IPS-18c (cell line): ENCODE measurements at regions not wholly inside any gene's neighbourhood (a gene's known extent, or its start where the extent isn't known, plus 50 kb on each side); places are given as distances from the start of the nearest gene placed in this dataset.

ENCODE experiments used
- H3K4me3 ChIP-seq: 2 replicates; pipeline ENCODE4 v1.7.0; 2013; ENCODE audit warnings: low read depth, mild to moderate bottlenecking, low read length, moderate library complexity; ENCODE audit not compliant: insufficient read depth
- H3K9me3 ChIP-seq: one replicate; pipeline ENCODE4 v1.6.1; 2013; ENCODE audit warnings: mild to moderate bottlenecking, low read length, moderate library complexity; ENCODE audit not compliant: control insufficient read depth, insufficient read depth

DNA sequence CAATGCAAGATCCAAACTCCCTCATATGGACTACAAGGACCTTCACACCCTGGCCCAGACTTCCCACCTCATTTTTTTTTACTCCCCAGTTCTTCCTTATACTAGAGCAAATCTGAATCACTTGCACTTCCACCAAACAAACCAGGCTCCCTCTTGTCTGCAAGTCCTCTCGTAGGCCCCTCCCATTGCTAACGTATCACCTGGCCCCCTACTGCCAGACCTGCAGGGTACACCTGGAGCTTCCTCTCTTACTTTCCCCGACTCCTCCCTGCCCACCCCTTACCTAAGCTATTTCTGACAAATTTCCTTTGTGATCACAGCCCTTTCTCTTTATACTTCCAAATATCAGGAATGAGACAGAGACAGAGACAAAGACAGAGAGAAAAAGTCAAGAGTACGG is 463.9 kb downstream of the GALC start:
- Histone ChIP-seq H3K9me3 (no peaks in the 10 kb centered on the region), H3K4me3 (no peak overlapping the region)

DNA sequence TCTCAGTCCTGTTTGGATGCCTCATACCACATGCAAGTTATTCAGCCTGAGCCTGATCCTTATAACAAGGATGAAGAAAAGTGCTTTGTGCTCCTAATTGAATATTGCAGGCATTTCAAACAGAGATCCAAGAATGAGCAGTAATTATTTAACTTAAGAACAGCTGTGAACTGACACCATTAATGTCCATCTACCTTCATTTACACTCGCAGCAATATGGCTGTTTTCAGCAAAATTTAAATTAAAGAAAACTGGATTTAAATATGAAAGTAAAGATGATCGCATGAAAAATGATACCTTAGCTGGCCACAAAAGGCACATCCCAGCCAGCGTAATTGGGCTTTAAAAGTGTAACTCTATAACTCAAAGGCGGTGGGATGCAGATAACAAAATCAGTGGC is 466.3 kb downstream of the GALC start:
- Histone ChIP-seq H3K9me3 (no peaks in the 10 kb centered on the region), H3K4me3 (no peak overlapping the region)

DNA sequence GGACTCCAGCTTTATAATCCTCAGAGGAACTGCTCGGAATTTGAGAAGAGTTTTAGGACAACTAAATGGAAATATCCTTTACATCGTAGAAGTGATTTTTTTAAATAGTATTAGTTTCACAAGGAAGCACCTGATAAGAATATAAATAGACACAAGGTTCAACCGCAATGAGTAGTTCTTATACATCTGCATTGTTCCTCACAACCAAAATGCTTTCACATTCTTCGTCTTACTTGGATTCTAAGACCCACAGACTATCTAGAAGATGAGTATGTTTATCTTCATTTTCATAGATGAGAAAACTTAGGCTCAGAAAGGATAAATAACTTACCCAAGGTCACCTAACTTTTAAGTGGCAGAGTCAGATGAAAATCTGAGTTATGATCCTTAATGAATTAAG is 469.0 kb downstream of the GALC start:
- H3K4me3 ChIP-seq: no peak overlapping the region

DNA sequence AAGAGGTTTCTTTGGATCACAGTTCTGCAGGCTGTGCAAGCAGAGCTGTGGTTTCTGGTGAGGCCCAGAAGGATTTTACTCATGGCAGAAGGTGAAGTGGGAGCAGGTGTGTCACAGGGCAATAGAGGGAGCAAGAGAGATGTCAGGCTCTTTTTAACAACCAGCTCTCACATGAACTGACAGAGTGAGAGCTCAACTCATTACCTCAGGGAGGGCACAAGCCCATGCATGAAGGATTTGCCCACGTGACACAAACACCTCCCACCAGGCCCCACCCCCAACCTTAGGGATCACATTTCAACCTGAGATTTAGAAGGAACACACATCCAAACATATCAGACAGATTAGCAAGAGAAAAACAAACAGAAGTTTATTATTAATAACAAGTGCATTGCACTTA is 470.4 kb downstream of the GALC start:
- Histone ChIP-seq H3K9me3 (no peaks in the 10 kb centered on the region), H3K4me3 (no peak overlapping the region)

More for the DNA sequence above, 469.0 kb downstream of the GALC start:
- no peaks in the 10 kb centered on the region for H3K9me3 ChIP-seq

DNA sequence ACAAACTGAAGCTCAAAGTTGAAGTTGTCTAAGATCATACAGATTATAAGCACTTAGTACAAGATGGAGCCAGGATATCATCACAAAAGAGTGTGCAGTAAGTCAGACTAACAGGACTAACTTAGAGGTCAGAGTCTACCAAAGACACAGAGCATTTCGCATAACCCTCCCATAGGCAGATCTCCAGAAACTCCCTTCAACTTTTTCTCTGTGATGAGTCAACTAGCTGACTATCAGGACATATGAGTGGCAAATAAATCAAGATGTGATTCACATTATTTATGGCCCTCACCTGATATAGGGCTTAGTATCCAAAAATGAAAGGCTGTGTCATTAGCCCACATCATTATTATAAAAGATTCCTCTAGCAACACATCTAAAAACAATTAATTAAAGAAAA is 484.6 kb downstream of the GALC start:
- Histone ChIP-seq H3K4me3 (no peak overlapping the region), H3K9me3 (no peaks in the 10 kb centered on the region)

DNA sequence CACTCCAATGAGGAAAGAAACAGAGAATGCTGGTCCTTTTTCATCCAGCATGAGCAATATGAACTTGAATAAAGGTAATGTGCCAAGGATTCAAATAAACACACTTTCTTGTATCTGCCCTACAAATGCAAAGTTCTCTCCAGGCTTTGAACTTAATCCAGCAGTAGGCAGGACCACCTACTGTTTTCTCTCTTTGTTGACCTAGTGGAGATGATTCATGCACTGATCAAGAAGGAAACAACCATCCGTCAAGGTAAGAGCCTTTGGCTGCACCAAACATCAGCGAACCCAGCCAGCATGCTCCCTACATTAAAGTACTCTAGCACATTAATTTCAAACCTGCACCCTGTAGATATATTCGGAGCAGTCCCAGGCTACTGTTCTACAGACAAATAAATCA is 489.3 kb downstream of the GALC start:
- no peak overlapping the region for H3K4me3 ChIP-seq
- no peaks in the 10 kb centered on the region for H3K9me3 ChIP-seq

DNA sequence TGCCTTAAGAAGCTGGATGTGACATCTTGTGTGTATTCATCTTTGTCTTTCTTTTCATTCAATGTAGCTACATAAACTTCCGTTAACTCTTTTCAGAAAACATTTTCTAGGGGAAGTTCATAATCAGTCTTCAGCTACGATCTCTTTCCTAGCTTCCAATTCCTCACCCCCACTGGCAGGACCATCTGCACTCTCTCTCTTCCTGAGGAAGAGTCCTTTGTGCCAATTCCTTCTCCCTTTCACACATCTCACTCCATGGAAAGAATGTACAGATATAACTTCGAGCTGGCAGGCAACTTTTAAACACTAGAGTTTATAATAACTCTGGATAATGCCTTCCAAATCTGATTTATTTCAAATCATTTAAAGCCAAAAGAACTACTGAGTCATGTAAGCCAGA is 495.7 kb downstream of the GALC start:
- Histone ChIP-seq H3K9me3 (no peaks in the 10 kb centered on the region), H3K4me3 (no peak overlapping the region)

DNA sequence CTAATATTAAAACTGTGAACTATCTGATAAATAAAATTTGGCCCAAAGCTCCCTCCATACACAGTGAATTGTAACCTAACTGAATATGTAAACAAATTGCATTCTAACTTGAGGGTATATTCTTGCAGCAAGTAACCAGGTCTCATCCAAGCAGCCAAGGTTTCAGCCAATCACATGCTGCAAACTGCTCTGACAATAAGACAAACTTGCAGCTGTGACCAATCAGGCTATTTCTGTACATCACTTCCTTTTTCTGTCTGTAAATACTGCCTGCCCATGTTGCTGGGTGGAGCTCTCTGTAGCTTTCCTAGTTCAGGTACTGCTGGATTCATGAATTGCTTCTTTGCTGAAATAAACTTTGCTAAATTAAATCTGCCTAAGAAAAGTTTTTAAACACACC is 499.0 kb downstream of the GALC start:
- Histone ChIP-seq H3K9me3 (no peaks in the 10 kb centered on the region), H3K4me3 (no peak overlapping the region)

DNA sequence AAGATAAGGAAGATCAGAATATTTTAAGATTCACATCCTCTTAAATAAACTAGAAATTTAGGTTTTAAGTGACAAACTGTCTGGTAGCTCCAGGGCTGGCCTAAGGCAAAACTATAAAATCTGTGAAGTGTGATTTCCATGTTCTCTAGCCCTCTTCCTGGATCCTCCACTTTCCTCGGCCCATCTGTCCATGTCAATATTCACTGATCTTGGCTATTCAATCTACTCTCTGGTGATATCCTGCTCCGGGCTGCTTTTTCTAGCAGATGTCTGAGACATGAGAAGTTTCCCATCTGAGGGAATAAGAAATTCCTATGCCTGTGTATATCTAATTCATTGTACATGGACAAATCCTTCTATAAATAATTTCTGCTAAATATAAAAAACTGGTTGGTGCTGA is 500.4 kb downstream of the GALC start:
- Histone ChIP-seq H3K9me3 (no peaks in the 10 kb centered on the region), H3K4me3 (no peak overlapping the region)

DNA sequence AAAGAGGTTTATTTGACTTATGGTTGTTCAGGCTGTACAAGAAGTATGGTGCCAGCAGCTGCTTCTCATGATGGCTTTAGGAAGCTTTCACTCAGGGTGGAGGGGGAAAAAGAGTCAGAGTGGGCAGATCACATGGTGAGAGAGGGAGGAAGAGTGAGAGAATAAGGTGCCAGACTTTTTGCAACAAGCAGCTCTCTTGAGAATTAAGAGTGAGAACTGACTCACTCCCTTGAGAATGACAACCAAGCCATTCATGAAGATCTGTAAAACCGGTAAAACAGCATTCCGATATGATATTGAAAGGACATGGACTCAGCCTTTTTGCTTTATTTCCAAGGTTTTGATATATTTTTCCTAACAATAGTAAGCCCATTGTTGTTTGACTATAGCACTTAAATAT is 501.2 kb downstream of the GALC start:
- H3K4me3 ChIP-seq: no peak overlapping the region
- H3K9me3 ChIP-seq: no peaks in the 10 kb centered on the region

DNA sequence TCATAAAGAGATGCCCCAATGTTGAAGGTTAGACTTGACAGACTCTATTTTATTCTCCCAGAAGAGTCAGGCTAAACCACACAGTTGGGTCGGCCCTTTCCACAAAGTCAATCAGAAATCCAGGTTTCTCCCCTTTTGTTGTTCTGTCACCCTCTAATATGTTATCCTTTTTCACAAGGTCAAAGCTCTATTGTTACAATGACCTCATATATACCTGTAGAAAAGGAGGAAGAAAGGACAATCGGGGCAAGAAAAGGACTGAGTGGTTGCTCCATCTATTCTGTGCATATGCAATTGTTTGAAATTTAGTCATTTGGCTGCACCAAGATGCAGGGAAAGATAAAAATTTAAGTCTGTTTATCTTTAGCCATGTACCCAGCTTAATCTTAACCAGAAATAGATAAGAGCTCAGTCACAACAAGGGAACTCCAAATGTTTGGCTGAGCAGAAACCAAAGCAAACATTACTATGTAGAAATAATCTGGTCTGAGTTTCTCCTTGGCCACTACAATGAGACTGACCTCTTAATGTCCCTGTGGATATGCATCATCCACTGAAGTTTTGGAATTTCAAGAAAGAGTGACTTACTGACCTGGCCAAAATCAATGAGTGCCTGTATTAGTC is 503.7 kb downstream of the GALC start:
- no peaks in the 10 kb centered on the region for H3K9me3 ChIP-seq
- H3K4me3 ChIP-seq: no peak overlapping the region

DNA sequence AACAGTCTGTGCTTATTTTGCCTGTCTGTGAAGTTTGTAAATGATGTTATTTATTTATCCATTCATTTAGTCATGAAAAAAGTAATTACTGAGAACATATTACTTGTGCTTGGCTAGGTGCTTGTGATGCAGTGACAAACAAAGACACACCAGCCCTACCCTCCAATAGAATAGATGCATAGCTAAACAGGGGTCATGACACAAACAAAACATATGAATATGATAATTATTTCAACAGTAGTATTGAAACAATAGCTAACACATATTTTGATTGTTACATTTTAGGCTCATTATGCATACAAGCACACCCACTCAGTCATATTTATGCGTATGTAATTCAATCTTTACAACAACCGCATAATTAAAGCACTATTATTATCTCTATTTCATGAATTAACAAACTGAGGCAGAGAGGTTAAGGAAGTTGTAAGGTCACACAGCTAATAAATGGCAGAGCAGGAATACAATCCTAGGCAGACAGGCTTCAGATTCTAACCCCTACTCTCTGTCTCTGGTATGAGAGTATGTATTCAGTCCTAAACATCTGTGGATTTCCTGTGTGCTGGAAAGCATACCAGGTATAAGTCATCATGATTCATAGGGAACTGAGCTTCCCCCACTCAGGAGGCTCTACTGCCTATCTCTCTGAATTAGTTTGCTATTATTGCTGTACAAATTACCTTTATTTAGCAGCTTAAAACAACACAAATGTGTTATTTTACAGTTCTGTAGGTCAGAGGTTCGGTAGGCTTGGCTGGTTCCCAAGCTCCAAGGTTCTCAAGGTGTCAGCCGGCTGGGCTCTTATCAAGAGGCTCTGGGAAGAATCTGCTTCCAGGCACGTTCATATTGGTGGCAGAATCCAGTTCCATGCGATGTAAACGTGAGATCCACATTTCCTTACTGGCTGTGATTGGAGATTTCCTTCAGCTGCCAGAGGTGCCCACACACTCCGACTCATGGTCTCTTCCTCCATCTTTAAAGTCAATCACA is 509.4 kb downstream of the GALC start:
- H3K4me3 ChIP-seq: no peak overlapping the region
- no peaks in the 10 kb centered on the region for H3K9me3 ChIP-seq

DNA sequence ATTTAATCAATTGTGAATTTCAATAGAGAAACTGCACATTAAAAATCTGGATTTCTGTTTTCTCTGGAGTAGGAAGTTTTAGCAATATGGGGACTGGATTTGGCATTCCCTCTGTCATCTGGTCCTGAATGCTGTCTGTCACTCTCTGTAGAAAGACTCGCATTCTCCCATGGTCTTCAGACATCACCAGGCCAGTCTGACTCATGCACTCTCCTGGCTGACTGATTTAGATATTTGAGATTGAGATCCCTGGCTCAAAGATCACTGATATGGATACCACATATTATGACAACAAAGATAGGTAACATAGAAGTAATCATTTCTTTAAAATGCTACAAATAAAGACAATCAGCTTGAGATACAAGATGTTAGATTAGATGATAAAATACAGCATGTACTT is 524.5 kb downstream of the GALC start:
- Histone ChIP-seq H3K9me3 (no peaks in the 10 kb centered on the region), H3K4me3 (no peak overlapping the region)

DNA sequence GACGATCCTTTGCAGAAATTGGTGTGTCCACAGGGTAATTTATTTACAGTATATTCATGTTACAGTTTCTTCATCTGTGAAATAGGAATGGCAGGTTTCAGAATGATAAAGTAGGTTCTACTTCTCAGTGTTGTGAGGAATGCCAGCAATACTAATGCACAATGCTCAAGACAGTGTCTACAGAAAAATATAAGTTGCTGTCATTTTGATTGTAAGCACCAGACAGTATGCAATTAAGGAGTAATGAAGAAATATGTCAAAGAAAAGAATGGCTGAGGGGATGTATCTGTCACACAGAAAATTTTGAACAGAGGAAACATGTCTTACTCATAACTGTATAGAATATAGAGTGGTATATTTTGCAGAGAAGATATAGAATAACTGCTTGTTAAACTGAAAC is 525.4 kb downstream of the GALC start:
- H3K4me3 ChIP-seq: no peak overlapping the region
- no peaks in the 10 kb centered on the region for H3K9me3 ChIP-seq

DNA sequence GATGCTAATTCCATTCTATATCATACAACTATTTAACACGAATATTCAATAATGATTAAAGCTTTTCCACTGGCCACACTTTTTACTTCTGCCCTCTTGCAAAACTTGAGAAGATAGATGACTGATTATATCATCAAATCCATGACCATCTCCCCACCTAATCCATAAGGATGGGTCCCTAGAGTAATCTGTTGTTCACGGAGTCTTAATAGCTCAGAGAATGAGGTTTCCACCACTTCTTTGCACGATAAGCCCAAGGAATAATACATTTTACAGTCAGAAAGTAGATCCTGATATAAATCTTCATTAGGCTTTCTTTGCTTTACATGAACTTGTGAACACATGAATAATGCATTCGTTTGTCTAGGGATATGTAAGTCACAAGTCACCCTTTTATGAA is 527.2 kb downstream of the GALC start:
- Histone ChIP-seq H3K9me3 (no peaks in the 10 kb centered on the region), H3K4me3 (no peak overlapping the region)

DNA sequence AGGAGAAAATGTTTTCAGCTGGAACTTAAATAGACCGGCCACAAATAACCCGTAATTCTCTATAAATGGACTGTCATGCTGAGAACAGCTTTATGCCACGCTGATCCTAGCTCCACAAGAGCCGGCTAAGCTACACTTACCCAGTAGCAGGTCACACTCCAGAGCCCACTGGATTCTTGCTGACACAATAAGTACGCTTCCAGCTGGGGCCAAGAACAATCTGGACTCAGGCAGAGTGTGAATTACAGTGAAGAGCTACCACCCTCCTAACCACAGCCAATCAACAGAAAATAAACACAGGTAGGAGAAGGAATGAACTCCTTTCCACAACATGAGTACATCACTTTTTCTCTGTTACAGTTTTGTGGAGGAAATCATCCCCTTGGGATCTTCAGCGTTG is 531.3 kb downstream of the GALC start:
- Histone ChIP-seq H3K4me3 (no peak overlapping the region), H3K9me3 (no peaks in the 10 kb centered on the region)

DNA sequence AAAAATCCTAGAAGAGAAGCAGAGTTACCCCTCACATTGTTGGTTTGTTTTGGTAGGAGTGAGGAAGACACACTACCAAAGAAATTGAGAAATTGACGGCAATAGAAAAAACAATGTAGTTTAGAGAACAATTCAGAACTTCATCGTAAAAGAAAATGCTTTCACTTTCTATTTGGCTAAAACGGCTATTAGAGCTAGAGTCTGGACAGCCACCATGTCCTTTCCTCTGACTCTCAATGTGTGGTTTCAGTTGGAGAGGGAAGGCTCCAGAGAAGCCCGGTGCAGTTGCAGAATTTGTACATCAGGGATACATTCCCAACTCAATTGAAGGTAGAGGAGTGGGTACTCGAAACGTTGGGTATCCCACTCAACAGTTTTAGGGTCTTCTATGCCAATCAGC is 535.3 kb downstream of the GALC start:
- Histone ChIP-seq H3K4me3 (no peak overlapping the region), H3K9me3 (peaks cover 4% of the 10 kb centered on the region)

DNA sequence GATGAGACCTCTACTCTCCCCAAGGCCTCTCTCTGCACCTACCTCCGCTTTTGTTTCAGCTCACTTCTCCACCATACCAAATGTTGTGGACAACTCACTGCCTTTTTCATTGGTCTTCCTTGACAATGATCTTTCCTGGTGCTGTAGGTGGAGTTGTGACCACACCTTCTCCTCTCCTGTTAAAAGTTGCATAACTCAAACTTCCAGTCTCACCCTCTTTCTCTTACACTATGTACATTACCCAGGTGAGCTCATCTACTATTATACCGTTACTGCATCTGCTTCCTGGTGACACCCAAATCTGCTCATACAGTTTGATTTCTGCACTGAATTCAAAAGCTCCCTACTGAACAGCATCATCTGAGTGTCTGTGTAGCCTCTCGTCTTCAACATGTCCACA is 542.8 kb downstream of the GALC start:
- Histone ChIP-seq H3K9me3 (no peaks in the 10 kb centered on the region), H3K4me3 (no peak overlapping the region)
